ENCODE measurements at regions not wholly inside any gene's neighbourhood (a gene's known extent, or its start where the extent isn't known, plus 50 kb on each side); places are given as distances from the start of the nearest gene placed in this dataset.
A peak's percentile ranks its signal among the peaks of the same experiment; 100 is the strongest.

GRCh38 chr16:55955845-55956244 lies 80.7 kb upstream of the CES5A start:
- no peak overlapping the region for H3K4me3 ChIP-seq (ENCODE audit: low read length)
- peak; percentile 4 for DNase-seq (ENCODE audit: low read depth)
- no peak for TF ChIP-seq CTCF (conservative IDR thresholded peaks at IDR 0.05; ENCODE audit: low read length)

GRCh38 chr16:55955424-55955823 lies 80.3 kb upstream of the CES5A start:
- no peak for TF ChIP-seq CTCF (conservative IDR thresholded peaks at IDR 0.05; ENCODE audit: low read length)
- DNase-seq (ENCODE audit: low read depth) = no peak
- H3K4me3 ChIP-seq (ENCODE audit: low read length) = no peak overlapping the region

GRCh38 chr16:55954906-55955305 lies 79.7 kb upstream of the CES5A start:
- no peak for DNase-seq (ENCODE audit: low read depth)
- H3K4me3 ChIP-seq (ENCODE audit: low read length) = no peak overlapping the region
- TF ChIP-seq CTCF (conservative IDR thresholded peaks at IDR 0.05; ENCODE audit: low read length) = no peak

- DNase-seq (ENCODE audit: low read depth) = peak; percentile 42
- H3K4me3 ChIP-seq (ENCODE audit: low read length) = no peak overlapping the region
- TF ChIP-seq CTCF (conservative IDR thresholded peaks at IDR 0.05; ENCODE audit: low read length) = no peak
Measured at GRCh38 chr16:55949518-55949917, 74.3 kb upstream of the CES5A start.

GRCh38 chr16:55948230-55948629 lies 73.1 kb upstream of the CES5A start:
- no peak for DNase-seq (ENCODE audit: low read depth)
- H3K4me3 ChIP-seq (ENCODE audit: low read length) = no peak overlapping the region
- TF ChIP-seq CTCF (conservative IDR thresholded peaks at IDR 0.05; ENCODE audit: low read length) = no peak

GRCh38 chr16:55947366-55947765 lies 72.2 kb upstream of the CES5A start:
- no peak overlapping the region for H3K4me3 ChIP-seq (ENCODE audit: low read length)
- TF ChIP-seq CTCF (conservative IDR thresholded peaks at IDR 0.05; ENCODE audit: low read length) = no peak
- no peak for DNase-seq (ENCODE audit: low read depth)

- TF ChIP-seq CTCF (conservative IDR thresholded peaks at IDR 0.05; ENCODE audit: low read length) = peak; percentile 98
- no peak overlapping the region for H3K4me3 ChIP-seq (ENCODE audit: low read length)
- DNase-seq (ENCODE audit: low read depth) = peak; percentile 75
Measured at GRCh38 chr16:55944377-55944802, 69.2 kb upstream of the CES5A start.
